Stomach (tissue), 4 donors: ENCODE measurements at regions not wholly inside any gene's neighbourhood (a gene's known extent, or its start where the extent isn't known, plus 50 kb on each side); places are given as distances from the start of the nearest gene placed in this dataset.

ENCODE experiments used
- POLR2A ChIP-seq, 4 donors: fragments of 450-650 bp; IDR thresholded peaks; one replicate each; pipeline ENCODE4 v1.6.1; 2016; ENCODE audit warnings: antibody characterized with exemption in 4 of 4, control low read depth in 2 of 4, mild to moderate bottlenecking in 1 of 4, moderate library complexity in 1 of 4
- POLR2AphosphoS5 ChIP-seq, 3 donors: sonication (generic); formaldehyde crosslinking; IDR thresholded peaks; one replicate each; pipeline ENCODE4 v1.6.1; 2016; ENCODE audit warnings: antibody characterized with exemption in 3 of 3
- TF ChIP-seq, protein P1 (sequence below), 7 experiments: fragments of 450-650 bp in 4 of 7; fragments of 200-600 bp in 3 of 7; sonication (generic) in 3 of 7; IDR thresholded peaks; one replicate each; pipeline ENCODE4 v1.5.1; 2016 to 2019; ENCODE audit warnings: antibody characterized with exemption in 7 of 7, control low read depth in 2 of 7, mild to moderate bottlenecking in 1 of 7

- TF ChIP-seq, protein P1, sequence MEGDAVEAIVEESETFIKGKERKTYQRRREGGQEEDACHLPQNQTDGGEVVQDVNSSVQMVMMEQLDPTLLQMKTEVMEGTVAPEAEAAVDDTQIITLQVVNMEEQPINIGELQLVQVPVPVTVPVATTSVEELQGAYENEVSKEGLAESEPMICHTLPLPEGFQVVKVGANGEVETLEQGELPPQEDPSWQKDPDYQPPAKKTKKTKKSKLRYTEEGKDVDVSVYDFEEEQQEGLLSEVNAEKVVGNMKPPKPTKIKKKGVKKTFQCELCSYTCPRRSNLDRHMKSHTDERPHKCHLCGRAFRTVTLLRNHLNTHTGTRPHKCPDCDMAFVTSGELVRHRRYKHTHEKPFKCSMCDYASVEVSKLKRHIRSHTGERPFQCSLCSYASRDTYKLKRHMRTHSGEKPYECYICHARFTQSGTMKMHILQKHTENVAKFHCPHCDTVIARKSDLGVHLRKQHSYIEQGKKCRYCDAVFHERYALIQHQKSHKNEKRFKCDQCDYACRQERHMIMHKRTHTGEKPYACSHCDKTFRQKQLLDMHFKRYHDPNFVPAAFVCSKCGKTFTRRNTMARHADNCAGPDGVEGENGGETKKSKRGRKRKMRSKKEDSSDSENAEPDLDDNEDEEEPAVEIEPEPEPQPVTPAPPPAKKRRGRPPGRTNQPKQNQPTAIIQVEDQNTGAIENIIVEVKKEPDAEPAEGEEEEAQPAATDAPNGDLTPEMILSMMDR (IDR thresholded peaks at IDR 0.05) = no peak
- no peak for TF ChIP-seq POLR2A (IDR thresholded peaks at IDR 0.05)
- no peak for TF ChIP-seq POLR2AphosphoS5 (IDR thresholded peaks at IDR 0.05)
Observed at GRCh38 chr20:20808016-20808415, 95.6 kb upstream of the RALGAPA2 start.
